HG03520 (cell line): ENCODE measurements at regions not wholly inside any gene's neighbourhood (a gene's known extent, or its start where the extent isn't known, plus 50 kb on each side); places are given as distances from the start of the nearest gene placed in this dataset.

Source experiments
- ATAC-seq: cut with Tn5 transposase; IDR thresholded peaks from one replicate; pipeline ENCODE4 v1.9.1; 2021; ENCODE audit warnings: mild to moderate bottlenecking, moderate library complexity; ENCODE audit not compliant: unreplicated experiment

DNA sequence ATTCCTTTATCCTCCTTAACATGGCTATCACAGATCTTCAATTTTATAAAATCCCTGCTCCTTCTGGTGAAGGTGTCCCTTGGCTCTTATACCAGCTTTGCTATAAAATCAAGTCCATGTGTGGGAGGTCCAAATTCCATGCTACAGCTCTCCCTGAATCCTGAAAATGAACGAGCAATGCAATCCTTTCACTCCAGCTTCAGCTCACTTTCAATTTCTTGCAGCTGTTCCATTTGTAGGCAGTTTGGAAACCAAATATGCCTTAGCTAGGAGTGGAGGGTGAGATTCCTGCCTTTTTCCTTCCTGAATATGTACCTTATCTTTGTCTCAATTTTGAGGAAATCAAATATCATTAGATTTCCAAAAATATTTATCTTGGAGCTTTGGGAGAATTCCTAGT, 402.6 kb downstream of the TTLL7 start:
- no peak for ATAC-seq

DNA sequence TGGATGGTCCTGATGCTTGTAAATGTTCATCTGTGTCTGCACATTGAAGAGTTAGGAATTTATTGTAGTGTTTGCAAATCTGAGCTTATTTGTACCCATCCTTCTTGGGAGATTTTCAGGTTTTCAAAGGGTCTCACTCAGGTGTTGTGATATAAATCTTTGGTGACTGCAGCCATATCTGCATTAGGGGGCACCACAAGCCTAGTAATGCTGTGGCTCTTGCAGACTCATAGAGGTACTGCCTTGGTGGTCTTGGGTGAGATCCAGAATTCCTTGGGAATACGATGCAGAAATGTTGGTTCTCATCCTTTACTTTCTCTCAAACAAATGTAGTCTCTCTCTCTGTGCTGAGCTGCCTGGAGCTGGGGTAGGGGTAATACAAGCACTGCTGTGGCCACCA, 405.9 kb downstream of the TTLL7 start:
- no peak for ATAC-seq

DNA sequence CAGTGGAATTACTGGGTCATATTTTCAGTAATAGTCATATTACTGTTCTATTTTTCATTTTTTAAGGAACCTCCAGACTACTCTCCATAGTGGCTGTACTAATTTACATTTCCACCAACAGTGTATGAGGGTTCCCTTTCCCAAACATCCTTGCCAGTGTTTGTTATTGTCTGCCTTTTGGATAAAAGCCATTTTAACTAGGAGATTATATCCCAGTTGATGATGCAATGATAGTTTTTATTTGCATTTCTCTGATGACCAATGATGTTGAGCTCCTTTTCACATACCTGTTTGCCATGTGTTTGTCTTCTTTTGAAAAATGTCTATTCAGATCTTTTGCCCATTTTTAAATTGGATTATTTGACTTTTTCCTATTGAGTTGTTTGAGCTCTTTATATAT, 410.8 kb downstream of the TTLL7 start:
- ATAC-seq, result no peak

DNA sequence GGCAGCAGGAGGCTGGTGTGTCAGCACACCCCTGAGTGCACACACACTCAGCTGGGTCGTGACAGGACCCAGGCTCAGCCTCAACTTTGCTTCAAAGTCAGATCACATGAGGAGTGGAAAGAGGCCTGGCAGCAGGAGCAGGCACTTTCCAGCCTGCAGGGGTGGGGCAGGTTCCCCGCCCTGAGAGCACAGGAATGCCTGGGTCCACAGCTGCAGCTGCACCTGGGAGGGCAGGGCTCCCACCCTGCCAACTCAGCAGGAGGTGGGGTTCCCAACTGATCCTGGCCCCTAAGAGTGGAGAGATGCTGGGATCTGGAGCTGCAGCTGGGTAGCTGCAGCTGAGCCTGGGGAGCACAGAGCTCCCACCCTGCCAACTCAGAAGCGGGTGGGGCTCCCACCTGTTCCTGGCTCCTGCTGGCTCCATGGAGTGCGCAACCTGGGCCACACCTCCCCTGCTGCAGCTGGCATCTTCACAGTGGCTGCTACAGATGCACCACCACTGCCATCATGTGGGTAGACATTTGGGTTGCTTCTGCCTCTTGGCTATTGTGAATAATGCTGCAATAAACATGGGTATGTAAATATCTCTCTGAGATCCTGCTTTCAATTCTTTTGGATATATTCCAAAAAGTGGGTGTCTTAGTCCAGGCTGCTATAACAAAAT, 415.4 kb downstream of the TTLL7 start:
- no peak for ATAC-seq

DNA sequence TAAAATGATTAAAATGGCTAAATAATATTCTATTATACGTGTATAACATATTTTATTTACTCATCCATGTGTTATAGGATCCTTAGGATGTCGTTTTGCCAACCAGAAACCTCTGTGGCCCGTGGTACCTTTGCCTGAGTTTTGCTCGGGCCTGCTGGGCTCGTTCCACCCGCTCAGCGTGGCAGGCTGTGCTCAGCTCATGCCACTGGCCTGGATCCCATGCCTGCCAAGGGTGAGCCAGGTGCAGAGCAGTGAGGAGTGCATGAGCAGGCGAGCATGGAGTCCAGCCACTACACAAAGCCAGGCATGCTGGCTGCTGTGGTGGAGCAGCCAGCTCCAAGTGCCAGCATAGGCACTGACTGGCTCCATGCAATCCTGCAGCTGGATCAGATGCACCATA, 417.2 kb downstream of the TTLL7 start:
- no peak for ATAC-seq

DNA sequence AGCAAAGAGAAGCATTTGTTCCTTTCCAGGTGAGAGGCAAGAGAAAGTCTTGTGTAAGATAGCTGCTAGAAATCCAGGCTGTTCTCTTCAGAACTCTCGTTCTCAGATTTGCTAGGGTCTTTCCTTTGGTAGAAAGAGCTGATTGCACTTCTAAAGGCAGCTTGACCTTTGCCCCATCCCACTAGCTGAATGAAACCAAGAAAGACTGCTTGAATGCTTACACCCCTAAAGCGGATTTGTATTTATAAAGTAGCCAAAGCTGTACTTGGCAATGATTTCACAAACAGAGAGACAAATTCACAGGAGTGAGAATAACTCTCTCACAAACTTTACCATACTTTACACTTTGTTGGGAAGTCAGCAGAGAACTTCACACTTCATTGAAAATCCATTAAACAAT, 424.1 kb downstream of the TTLL7 start:
- ATAC-seq, result no peak

DNA sequence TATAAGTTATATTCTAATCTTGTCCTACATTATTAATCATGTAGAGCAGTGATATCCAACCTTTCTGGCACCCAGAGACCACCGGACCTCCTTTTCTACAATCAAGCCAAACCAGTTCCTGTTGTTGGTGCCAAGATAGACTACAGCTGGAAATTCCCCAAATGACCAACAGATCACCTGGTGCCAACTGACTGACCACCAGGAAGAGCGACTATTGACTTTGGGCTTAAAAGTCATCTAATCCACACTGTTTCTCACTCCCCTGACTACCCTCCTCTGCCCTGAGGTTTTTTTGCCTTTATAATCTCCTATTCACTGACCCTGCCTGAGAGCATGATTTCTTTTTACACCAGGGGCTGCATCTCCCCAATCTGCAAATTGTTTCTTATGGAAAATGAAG, 425.2 kb downstream of the TTLL7 start:
- ATAC-seq, result no peak

DNA sequence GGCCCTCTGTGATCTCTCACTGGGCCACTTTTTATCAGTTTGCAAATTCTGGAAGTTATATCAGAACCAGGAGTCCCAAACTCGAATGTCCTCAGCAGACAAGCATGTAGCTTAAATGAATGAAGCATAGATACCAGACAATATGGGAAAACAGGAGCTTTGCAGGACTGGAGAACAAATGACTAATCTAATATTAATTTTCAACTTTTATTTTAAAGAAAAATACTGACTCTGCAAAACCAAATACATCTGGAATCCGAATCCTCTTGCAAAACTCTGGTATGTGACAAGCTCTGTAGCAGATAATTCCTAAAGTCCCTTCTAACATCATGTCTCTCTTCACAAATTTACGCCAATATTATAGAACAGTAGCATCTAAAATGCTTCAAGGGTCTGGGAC, 427.4 kb downstream of the TTLL7 start:
- no peak for ATAC-seq

DNA sequence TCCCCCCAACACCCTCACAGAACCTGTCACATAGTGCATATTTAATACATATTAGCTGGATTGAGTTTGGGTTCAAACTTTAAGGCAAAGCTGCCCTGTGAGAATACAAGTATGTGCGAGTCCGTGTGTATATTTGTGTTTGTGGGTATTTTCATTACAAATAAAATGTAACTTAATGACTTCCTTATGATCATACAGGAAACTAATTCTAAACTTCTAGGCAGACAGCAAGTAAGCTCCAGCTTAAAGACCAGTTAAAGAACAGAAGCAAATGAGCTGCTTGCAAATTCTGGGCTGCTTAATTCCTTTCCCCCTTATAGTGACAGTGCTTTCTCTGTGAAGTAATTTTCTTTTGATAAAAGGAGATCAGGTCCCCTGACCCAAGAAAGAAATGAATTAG, 437.6 kb downstream of the TTLL7 start:
- no peak for ATAC-seq

DNA sequence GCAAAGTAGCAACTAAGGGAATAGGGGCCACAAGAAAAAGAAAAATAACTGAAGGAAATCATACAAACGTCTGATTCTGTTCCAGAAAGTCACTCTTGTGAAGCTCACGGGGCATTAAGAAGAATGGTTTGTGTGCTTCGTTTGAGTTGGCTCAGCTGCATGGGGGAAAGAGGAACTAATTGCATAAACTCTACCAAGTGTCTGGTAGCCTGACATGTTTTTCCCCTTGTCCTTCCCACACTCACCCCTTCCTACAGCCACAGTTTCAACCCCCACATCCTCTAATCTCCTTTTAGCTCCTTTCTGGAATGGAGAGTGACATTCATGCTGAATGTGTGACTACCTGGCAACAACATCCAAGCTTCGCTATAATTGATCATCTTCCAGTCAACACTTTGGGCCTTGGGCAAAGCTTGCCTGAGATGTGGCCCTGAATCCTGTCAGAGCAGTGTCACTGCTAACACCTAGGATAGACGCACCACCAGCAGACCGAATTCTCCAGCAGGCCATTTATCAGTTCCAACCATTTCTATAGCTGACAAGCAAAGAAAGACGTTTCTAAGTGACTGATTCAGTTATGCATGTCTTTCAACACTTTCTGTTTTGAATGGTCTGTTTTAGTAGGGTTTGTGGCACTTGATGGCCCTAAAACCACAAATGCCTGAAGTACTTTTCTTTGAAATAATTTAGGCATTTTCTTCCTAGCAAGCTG, 439.6 kb downstream of the TTLL7 start:
- ATAC-seq, result no peak

DNA sequence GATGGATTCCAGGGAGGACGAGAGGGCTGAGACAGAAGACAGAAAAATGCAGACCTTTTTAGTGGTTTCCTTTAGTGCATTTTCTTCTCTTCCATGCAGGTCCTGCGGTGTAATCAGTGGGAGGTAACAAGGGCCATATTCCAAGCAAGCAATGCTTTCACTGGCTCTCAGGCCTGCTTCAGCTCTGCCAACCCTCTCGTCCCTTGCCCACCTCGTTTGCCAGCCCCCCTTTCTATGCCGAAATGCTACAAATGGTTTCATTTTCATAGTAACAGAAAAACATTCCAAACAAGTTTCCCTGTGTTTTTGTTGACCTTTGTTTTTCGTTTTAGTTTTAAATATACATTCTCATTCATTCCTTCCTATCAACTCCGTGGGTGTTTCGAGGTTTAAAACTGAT, 443.1 kb downstream of the TTLL7 start:
- no peak for ATAC-seq

DNA sequence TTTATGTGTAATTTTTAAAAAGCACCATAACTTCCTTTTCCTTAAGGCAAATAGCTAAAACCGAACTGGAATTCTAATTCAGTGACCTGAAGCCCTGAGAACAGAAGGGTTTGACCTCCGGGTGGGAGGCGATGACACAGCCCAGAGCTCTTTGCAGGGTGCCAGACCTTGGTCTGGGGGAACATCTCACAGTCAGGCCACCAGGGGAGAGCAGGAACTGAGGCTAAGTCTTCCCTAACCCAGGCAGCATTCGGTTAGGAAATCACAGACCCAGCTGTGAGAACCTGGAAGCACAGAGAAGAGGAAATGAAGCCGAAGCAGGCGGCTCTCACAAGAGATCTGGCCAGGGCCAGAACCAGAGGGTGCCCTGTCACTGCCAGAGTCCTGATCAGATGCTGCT, 444.8 kb downstream of the TTLL7 start:
- ATAC-seq, result no peak

DNA sequence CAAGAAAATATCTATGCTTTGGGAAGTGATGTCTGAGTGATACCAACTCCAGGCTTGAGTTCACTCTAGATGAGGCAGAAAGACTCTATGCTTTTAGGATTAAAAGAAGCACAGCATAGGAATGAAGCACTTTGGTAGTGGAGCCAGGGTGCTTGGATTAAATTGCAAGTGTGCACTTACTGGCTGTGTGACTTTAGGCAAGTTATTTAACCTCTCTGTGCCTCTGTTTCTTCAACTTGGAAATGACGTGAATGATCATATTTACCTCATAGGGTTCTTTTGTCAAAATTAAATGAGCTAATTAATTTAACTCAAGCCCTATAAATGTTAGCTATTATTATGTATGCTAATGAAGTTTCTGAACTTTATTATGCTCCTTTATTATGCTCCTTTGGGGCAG, 446.1 kb downstream of the TTLL7 start:
- ATAC-seq, result no peak

DNA sequence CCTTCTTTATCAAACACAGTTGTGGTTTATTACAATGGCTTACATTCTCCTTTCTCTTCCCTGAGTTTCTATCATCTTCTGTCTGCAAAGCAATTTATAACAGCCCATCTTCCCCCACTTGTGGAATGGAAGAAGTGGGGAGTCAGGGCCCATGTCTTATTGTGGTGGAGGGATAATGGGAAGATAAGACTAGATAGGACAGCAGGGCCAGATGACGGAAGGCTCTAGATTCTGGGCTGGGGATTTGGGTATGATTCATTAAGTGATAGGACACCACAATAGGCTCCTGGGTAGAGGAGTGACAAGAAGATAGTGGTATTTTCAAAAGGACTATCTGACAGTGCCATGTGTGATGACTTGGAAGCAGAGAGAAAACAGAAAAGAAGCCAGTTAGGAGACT, 450.6 kb downstream of the TTLL7 start:
- no peak for ATAC-seq

DNA sequence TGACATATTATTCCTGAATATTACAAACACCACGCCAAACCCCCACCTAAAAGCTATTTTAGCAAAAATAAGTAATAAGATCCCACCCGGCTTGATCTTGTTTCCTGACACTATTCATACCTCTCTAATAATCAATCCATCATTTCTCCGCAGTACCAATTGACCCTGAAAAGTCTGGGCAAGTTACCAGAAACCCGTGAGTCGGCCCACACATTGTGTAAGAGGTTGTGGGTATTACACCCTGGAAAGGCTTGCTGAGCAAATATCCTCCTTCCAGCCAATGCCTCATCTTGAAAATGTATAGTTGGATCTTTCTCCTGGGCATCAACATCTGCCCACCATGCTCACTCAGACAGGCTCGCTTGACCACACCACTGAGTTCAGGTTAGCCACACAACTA, 451.0 kb downstream of the TTLL7 start:
- ATAC-seq, result no peak

DNA sequence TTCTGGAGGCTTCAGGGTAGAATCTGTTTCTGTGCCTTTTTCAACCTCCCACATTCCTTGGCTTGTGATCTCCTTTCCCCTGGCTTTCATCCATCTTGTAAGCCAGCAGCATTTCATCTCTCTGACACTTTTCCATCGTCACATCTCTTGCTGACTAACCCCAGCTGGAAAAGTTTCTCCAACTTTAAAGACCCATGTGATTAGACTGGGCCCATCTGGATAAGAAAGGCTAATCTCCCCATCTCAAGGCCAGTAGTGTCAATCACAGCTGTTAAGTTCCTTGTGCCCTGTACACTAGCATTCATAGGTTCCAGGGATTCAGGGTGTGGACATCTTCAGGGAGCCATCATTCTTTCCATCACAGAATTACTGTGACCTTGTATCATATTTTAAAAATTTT, 452.1 kb downstream of the TTLL7 start:
- ATAC-seq, result no peak

DNA sequence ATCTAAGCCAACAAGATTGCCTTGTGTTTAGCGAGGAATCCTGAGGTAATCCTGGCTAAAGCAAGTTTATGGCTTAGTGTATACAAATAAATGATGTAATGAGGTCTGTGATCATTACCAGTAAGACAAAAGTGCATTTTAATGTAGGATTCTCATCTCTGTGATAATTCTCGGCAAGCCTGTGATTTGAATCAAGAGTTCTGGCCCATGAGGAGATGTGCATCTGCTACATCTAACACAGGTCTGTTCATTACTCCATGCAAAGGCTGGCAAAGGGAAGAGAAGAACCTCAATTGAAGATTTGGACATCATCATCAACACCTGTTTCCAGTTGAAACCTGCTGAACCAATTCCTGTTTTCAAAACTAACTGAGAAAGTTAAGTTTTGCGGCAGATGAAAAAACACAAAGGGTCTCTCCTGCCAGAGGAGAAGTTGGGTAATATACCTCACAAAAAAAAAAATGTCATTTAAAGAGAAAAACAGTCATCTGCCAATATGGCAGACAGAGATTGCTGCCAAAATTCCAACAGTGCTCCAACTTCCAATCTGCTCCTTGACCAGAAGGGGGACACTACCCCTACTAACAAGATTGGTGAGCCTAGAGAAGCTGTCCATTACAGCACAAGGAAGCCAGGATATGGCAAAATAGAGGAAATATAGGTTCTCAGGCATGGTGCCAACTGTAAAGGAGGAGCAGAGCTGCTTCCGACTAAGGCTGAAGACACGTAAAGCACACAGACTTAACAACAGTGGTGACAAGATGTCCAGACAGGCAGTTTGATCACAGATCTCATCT, 453.7 kb downstream of the TTLL7 start:
- no peak for ATAC-seq

DNA sequence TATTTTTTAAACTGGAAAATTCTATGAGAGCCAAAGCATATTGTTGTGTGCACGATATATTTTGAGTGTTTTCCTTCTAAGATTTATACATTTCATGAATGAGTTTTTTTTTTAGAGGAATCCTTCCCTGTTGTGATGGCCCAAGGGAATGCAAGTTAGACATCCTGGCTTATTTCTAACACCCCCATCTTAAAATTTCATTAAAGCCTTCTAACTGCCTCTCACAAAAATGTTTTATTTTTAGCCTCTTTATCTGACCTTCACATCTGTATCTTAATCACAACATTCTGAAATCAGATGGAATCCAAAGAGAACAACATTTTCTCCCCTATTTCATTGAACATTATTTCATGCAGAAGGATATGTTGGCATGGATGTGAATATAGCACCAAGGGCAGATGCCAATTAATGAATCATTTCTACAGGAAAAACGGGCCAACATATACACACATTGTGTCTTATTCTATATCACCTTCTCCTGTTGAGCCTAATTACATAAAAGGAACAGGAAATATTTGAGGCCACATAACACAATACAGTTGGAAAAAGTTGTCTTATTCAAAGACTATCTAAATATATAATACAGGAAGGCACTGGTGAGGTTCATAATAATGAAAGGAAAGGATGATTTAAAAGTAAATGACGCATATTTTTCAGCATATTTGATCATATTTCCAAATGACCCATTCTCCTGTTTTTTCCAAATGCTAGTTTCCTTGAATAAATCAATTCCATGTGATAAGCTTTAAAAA, 455.5 kb downstream of the TTLL7 start:
- no peak for ATAC-seq

DNA sequence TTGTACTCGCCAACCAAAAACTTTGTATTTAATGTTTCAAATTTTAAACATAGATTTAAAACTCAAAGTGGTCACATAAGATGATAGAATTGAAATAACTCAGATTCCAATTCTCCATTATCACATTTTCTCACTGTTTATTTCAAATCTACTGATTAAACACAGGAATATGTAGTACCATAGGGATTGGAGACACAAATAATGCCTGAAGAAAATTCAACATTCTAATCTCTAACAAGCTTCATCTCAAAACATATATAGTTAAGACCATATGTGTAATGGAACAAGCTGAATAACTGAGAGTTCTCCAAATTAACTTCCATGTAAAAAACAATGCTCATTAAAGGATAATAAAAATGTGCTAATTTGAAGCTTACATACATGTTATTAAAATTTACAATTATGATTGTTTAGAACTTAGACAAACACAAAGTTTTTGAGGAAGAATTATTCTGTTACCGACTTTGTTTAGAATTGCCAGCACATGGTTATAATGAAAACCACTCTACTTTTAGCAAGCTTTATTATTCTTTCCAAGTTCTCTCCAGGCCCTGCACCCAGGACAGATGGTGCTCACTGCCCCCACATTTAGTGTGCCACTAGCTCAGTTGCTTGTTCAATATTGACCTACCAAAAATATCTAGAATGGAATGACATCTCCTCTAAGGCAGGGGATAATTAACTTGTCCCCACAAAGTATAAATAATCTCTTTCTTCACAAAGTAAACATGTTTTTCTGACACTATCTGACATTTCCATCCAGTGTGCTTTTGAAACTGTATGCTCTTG, 467.2 kb downstream of the TTLL7 start:
- ATAC-seq, result no peak

DNA sequence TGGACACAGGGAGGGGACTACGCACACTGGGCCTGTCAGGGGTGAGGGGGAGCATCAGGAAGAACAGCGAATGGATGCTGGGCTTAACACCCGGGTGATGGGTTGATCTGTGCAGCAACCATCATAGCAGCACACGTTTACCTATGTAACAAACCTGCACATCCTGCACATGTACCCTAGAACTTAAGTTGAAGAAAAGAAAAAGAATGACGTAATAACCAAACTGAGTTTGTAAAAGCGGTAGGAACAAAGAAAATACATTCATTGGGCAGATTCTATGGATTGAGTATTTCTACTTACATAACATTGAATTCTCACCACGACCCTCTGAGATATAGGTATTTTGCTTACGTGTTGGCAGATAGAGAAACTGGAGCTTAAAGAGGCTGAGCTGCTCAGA, 468.4 kb downstream of the TTLL7 start:
- ATAC-seq, result no peak

DNA sequence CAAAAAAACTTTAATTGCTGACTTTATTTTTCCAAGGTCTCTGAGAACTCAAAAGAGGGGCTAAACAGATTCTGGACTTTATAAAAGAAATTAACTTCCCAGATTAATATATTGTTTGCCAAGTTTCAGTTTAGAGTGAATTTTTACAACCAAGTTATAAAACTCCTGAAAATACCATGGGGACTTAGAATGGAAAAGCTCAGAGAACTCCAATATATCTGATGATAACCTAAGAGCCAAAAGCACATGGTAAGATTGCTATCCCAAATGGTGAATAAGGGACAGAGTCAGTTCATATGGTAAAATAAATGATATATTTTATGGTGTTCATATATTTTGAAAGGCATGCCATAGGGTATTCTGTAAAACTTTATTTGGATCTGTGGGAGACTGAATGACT, 470.9 kb downstream of the TTLL7 start:
- ATAC-seq, result no peak
